CD4-positive, CD25-positive, alpha-beta regulatory T cell (primary cell): ENCODE measurements at regions not wholly inside any gene's neighbourhood (a gene's known extent, or its start where the extent isn't known, plus 50 kb on each side); places are given as distances from the start of the nearest gene placed in this dataset.

ENCODE experiments used
- ATAC-seq, 2 donors: fragments of 150-1000 bp; cut with Tn5 transposase; one replicate each; pipeline ENCODE4 v1.10.0; 2021; ENCODE audit warnings: low read depth in 2 of 2, moderate number of reproducible peaks in 2 of 2, moderate library complexity in 1 of 2
- DNase-seq, 3 donors: peaks; one replicate each; pipeline versions ENCODE4 v3.0.0 to v3.0.0-alpha.2; 2012 to 2022; ENCODE audit warnings: mixed read lengths in 1 of 3
- H3K27ac ChIP-seq: one replicate; pipeline ENCODE4 v1.7.0; 2013; ENCODE audit warnings: mild to moderate bottlenecking, low read length; ENCODE audit not compliant: insufficient read depth, poor library complexity, severe bottlenecking
- H3K27me3 ChIP-seq: one replicate; pipeline ENCODE4 v1.7.0; 2013; ENCODE audit warnings: low read length; ENCODE audit not compliant: control insufficient read depth, insufficient read depth
- H3K36me3 ChIP-seq: one replicate; pipeline ENCODE4 v1.7.0; 2013; ENCODE audit warnings: mild to moderate bottlenecking, low read length, moderate library complexity; ENCODE audit not compliant: control insufficient read depth, insufficient read depth
- H3K4me1 ChIP-seq: 2 replicates; pipeline ENCODE4 v1.7.0; 2013; ENCODE audit warnings: mild to moderate bottlenecking, low read length; ENCODE audit not compliant: insufficient read depth, control insufficient read depth, poor library complexity, severe bottlenecking
- H3K4me3 ChIP-seq: one replicate; pipeline ENCODE4 v1.7.0; 2013; ENCODE audit warnings: low read depth, mild to moderate bottlenecking, low read length, moderate library complexity
- H3K9me3 ChIP-seq, 2 experiments: 1 replicate in 1 of 2; 2 replicates in 1 of 2; pipeline ENCODE4 v1.7.0; 2013; ENCODE audit warnings: low read length in 2 of 2, mild to moderate bottlenecking in 1 of 2, moderate library complexity in 1 of 2; ENCODE audit not compliant: control insufficient read depth in 2 of 2
- H3K27ac Mint-ChIP-seq, 3 donors: one replicate each; pipeline ENCODE4 v1.8.0; 2020 to 2022; ENCODE audit warnings: mild to moderate bottlenecking in 3 of 3, mixed read lengths in 3 of 3, moderate library complexity in 2 of 3
- H3K27me3 Mint-ChIP-seq: one replicate; pipeline ENCODE4 v1.8.0; 2022; ENCODE audit warnings: mild to moderate bottlenecking, mixed read lengths
- H3K36me3 Mint-ChIP-seq: one replicate; pipeline ENCODE4 v1.8.0; 2020; ENCODE audit warnings: mixed read lengths
- H3K4me1 Mint-ChIP-seq, 4 donors: one replicate each; pipeline ENCODE4 v1.8.0; 2020 to 2022; ENCODE audit warnings: mixed read lengths in 4 of 4, mild to moderate bottlenecking in 1 of 4
- H3K4me3 Mint-ChIP-seq, 4 donors: one replicate each; pipeline ENCODE4 v1.8.0; 2020 to 2022; ENCODE audit warnings: mild to moderate bottlenecking in 4 of 4, mixed read lengths in 4 of 4, moderate library complexity in 3 of 4
- H3K9me3 Mint-ChIP-seq, 7 donors: one replicate each; pipeline ENCODE4 v1.8.0; 2020 to 2022; ENCODE audit warnings: mixed read lengths in 7 of 7, mild to moderate bottlenecking in 3 of 7, moderate library complexity in 2 of 7

DNA sequence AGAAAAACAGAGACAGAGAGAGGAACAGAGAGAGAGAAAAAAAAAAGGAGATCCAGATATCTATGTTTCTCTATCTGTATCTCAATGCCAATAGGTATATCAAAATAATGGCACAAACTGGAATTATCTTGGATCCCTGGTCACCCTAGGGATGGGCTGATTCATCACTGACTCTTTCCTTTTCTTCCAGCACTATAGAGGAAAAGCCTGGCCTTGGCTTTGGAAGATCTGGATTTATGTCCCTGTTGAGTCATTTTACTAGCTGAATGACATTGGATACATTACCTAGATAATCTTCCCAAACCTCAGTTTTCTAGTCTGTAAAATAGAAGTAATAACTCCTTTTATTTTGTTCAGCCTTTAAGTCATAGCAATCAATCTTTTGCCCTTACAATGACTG is 152.8 kb upstream of the GDF10 start:
- H3K4me1 Mint-ChIP-seq, result no peaks in the 10 kb centered on the region
- DNase-seq (no peak), ATAC-seq (no peak)
- no peaks in the 10 kb centered on the region for H3K36me3 Mint-ChIP-seq
- no peaks in the 10 kb centered on the region for H3K27me3 Mint-ChIP-seq
- no peak overlapping the region for H3K27ac Mint-ChIP-seq
- peaks cover 0 to 4% (median 0%) of the 10 kb centered on the region in 7 donors for H3K9me3 Mint-ChIP-seq
- H3K9me3 ChIP-seq, result no peaks in the 10 kb centered on the region
- H3K36me3 ChIP-seq, result no peaks in the 10 kb centered on the region
- no peaks in the 10 kb centered on the region for H3K4me1 ChIP-seq
- no peaks in the 10 kb centered on the region for H3K27me3 ChIP-seq
- no peak overlapping the region for H3K27ac ChIP-seq
- no peak overlapping the region for H3K4me3 ChIP-seq
- H3K4me3 Mint-ChIP-seq, result no peak overlapping the region

- H3K36me3 ChIP-seq, result no peaks in the 10 kb centered on the region
Observed at GRCh38 chr10:47150581-47150980, 149.4 kb upstream of the GDF10 start.

GRCh38 chr10:47151920-47152319 is 148.1 kb upstream of the GDF10 start:
- no peaks in the 10 kb centered on the region for H3K4me1 ChIP-seq
- no peaks in the 10 kb centered on the region for H3K36me3 ChIP-seq
- H3K4me3 ChIP-seq, result no peak overlapping the region
- H3K4me3 Mint-ChIP-seq, result no peak overlapping the region
- no peak for DNase-seq
- H3K27me3 Mint-ChIP-seq, result no peaks in the 10 kb centered on the region
- no peaks in the 10 kb centered on the region for H3K27me3 ChIP-seq
- H3K9me3 ChIP-seq, result peaks cover 2 to 8% of the 10 kb centered on the region in 2 experiments
- H3K36me3 Mint-ChIP-seq, result no peaks in the 10 kb centered on the region
- no peak for ATAC-seq
- peaks cover 0 to 22% (median 7%) of the 10 kb centered on the region in 7 donors for H3K9me3 Mint-ChIP-seq
- H3K4me1 Mint-ChIP-seq, result peaks cover 0 to 5% (median under 1%) of the 10 kb centered on the region in 4 donors
- no peak overlapping the region for H3K27ac ChIP-seq
- no peak overlapping the region for H3K27ac Mint-ChIP-seq

More at GRCh38 chr10:47150581-47150980, 149.4 kb upstream of the GDF10 start:
- H3K27ac ChIP-seq, result no peak overlapping the region
- DNase-seq (no peak), ATAC-seq (no peak)
- Mint-ChIP-seq H3K27ac (no peak overlapping the region), H3K9me3 (peaks cover 0 to 11% (median 3%) of the 10 kb centered on the region in 7 donors), H3K4me3 (no peak overlapping the region), H3K36me3 (no peaks in the 10 kb centered on the region), H3K27me3 (no peaks in the 10 kb centered on the region), H3K4me1 (peaks cover 0 to 5% (median under 1%) of the 10 kb centered on the region in 4 donors)
- H3K4me1 ChIP-seq, result no peaks in the 10 kb centered on the region
- H3K27me3 ChIP-seq, result no peaks in the 10 kb centered on the region
- peaks cover 0 to 8% of the 10 kb centered on the region in 2 experiments for H3K9me3 ChIP-seq
- H3K4me3 ChIP-seq, result no peak overlapping the region

DNA sequence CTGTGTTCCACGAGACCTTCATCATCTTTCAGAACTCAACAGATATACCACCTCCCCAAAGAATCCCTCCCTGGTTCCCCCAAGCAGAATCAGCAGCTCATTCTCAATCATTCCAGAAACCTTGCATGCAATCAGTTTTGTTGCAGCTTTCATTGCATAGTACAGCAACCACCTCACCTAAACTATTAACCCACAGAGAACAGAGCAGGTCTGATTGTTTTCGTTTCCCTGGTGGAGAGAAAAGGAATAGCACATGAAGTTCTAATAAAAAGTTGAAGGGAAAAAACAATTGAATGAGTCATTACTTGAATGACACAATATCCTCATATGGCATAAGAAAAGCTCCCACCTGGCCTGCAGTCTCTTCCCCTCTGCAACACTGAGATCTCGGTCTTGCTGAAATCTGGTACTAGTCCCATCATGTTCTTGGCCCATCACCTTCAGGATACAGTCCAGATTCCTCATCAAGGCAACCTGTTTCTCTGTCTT is 147.1 kb upstream of the GDF10 start:
- peaks cover 0 to 22% (median 7%) of the 10 kb centered on the region in 7 donors for H3K9me3 Mint-ChIP-seq
- ATAC-seq (peak in 1 of 2 donors; percentile 50), DNase-seq (peak in 1 of 3 donors; percentile 26)
- H3K4me3 ChIP-seq, result no peak overlapping the region
- peak overlapping the region in 1 of 4 donors; percentile 5 for H3K4me3 Mint-ChIP-seq
- H3K27me3 ChIP-seq, result no peaks in the 10 kb centered on the region
- H3K27me3 Mint-ChIP-seq, result no peaks in the 10 kb centered on the region
- H3K36me3 ChIP-seq, result no peaks in the 10 kb centered on the region
- H3K9me3 ChIP-seq, result peaks cover 2 to 8% of the 10 kb centered on the region in 2 experiments
- H3K4me1 Mint-ChIP-seq, result peaks cover 0 to 5% (median under 1%) of the 10 kb centered on the region in 4 donors
- H3K27ac ChIP-seq, result no peak overlapping the region
- H3K4me1 ChIP-seq, result no peaks in the 10 kb centered on the region
- no peaks in the 10 kb centered on the region for H3K36me3 Mint-ChIP-seq
- no peak overlapping the region for H3K27ac Mint-ChIP-seq

DNA sequence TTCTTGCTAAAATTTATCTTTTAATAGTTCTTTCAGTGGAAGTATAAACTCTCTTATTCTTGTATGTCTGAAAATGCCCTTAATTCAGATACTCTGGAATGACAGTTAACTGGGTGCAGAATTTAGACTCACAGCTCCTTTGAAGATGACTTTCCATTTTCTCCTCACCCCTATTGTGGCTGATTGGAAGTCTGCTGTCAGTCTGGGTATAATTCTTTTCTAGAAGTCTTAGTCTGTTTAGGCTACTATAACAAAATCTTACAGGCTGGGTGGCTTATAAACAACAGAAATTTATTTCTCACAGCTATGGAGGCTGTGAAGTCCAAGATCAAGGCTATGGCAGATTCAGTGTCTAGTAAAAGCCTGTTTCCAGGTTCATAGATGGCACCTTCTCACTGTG is 145.2 kb upstream of the GDF10 start:
- H3K27me3 ChIP-seq, result no peaks in the 10 kb centered on the region
- no peaks in the 10 kb centered on the region for H3K4me1 ChIP-seq
- peaks cover 2 to 8% of the 10 kb centered on the region in 2 experiments for H3K9me3 ChIP-seq
- H3K4me3 ChIP-seq, result no peak overlapping the region
- Mint-ChIP-seq H3K4me3 (no peak overlapping the region), H3K9me3 (peaks cover 0 to 22% (median 5%) of the 10 kb centered on the region in 7 donors), H3K27ac (no peak overlapping the region), H3K4me1 (peaks cover 0 to 5% (median under 1%) of the 10 kb centered on the region in 4 donors), H3K36me3 (no peaks in the 10 kb centered on the region), H3K27me3 (no peaks in the 10 kb centered on the region)
- no peak for ATAC-seq
- no peaks in the 10 kb centered on the region for H3K36me3 ChIP-seq
- no peak overlapping the region for H3K27ac ChIP-seq
- DNase-seq, result no peak

DNA sequence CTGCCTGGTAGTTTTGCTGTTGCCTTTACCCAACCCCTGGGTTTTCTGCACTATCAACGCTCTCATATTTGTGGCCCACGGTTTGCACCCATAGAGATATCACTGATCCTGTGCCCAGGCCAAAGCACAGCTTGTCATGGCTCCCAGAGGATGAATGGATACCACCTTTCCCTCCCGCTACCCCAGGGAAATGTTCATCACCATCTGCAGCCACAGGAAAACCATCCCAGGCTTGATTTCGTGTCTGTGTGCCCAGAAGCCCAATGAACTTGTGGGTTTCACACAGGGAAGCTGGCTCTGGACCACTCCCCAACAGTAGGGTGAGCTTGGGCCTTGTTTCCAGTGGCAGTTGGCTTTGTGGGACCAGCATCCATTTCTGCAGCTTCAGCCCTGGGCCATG is 143.1 kb upstream of the GDF10 start:
- peaks cover 2 to 8% of the 10 kb centered on the region in 2 experiments for H3K9me3 ChIP-seq
- H3K4me3 ChIP-seq, result no peak overlapping the region
- Mint-ChIP-seq H3K27ac (no peak overlapping the region), H3K4me1 (peaks cover 0 to 5% (median under 1%) of the 10 kb centered on the region in 4 donors), H3K9me3 (peaks cover 0 to 22% (median 5%) of the 10 kb centered on the region in 7 donors), H3K36me3 (no peaks in the 10 kb centered on the region), H3K27me3 (peaks cover 4% of the 10 kb centered on the region), H3K4me3 (no peak overlapping the region)
- DNase-seq (no peak), ATAC-seq (no peak)
- H3K27me3 ChIP-seq, result no peaks in the 10 kb centered on the region
- no peak overlapping the region for H3K27ac ChIP-seq
- no peaks in the 10 kb centered on the region for H3K36me3 ChIP-seq
- H3K4me1 ChIP-seq, result no peaks in the 10 kb centered on the region

DNA sequence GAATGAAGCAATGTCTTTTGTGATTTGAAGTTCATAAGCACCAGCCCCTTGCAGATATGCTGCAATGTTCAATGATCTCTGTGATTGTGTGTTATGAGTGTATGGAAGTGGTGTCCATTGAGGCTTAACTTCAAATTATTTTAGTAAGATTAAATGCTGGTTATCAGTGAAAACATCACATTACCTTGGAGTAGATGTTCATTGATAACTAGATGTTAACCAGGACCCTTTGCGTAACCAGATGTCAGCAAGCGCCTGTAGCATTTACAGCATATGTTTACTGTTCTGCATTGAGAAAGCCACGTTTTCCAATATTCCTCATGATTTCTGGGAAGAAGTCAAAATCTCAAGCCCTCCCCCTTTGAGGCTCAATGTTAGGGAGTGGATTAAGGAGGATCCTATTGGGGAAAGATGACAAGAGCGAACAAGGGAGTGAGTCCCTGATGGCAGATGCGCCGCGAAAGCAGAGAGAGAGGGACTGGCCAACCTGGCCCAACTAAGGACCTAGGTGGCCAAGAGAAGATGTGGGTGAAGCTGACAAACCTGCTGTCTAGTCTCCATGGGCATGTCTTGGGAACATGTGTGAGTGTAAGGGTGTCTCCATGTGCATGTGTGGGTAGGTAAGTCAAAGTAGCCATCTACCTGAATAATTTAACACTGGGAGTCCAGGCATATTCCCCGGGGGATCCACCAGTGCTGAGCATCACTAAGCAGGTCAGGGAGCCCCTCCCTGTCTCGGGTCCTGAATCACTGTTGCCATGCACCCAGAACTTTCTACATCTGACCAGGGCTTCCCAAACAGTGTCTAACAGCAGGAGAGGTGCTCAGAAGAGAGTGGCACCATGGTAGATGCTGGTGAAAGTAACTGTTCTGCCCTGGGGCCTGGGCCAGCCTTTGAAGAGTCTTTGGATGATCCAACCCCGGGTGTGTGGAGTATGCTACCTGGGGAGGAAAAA is 141.6 kb upstream of the GDF10 start:
- DNase-seq (no peak), ATAC-seq (no peak)
- Mint-ChIP-seq H3K36me3 (no peaks in the 10 kb centered on the region), H3K9me3 (peaks cover 0 to 22% (median 5%) of the 10 kb centered on the region in 7 donors), H3K27me3 (peaks cover 4% of the 10 kb centered on the region), H3K4me1 (no peaks in the 10 kb centered on the region), H3K27ac (no peak overlapping the region), H3K4me3 (no peak overlapping the region)
- H3K4me1 ChIP-seq, result no peaks in the 10 kb centered on the region
- H3K27me3 ChIP-seq, result no peaks in the 10 kb centered on the region
- H3K9me3 ChIP-seq, result peaks cover 2 to 8% of the 10 kb centered on the region in 2 experiments
- no peak overlapping the region for H3K4me3 ChIP-seq
- no peaks in the 10 kb centered on the region for H3K36me3 ChIP-seq
- H3K27ac ChIP-seq, result no peak overlapping the region
